ENCODE measurements at regions not wholly inside any gene's neighbourhood (a gene's known extent, or its start where the extent isn't known, plus 50 kb on each side); places are given as distances from the start of the nearest gene placed in this dataset.

DNA sequence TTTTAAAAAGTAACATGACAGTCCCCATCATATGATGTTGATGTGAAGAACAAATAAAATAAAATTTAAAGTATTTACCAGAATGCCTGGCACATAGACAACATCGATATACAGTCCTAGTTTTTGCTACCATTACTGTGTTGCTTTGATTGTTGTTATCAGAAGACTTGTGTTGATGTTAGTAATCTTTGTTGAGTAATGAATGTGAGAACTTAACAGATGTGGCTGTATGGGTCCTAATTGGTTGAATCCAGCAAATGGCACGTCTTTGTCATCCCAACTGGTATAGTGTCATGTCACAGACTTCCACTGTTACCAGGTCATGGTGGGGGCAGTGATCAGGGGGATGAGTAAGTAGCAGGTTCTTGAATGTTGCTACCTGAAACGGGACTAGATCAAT, 1151.4 kb upstream of the CDH8 start:
- DNase-seq, result no peak
- H3K36me3 ChIP-seq, result no peaks in the 10 kb centered on the region
- H3K27ac ChIP-seq, result no peak overlapping the region
- H3K4me1 ChIP-seq, result no peaks in the 10 kb centered on the region
- H3K4me3 ChIP-seq, result no peak overlapping the region
- H3K9me3 ChIP-seq, result no peaks in the 10 kb centered on the region
- intact Hi-C loops (cut with DNase I), result no loop called here
- no peaks in the 10 kb centered on the region for H3K27me3 ChIP-seq
- H3K9ac ChIP-seq (ENCODE audit: low read depth in 2 of 2, low read length in 2 of 2), result no peak overlapping the region
- TF ChIP-seq CTCF (IDR thresholded peaks at IDR 0.05), result no peak

DNA sequence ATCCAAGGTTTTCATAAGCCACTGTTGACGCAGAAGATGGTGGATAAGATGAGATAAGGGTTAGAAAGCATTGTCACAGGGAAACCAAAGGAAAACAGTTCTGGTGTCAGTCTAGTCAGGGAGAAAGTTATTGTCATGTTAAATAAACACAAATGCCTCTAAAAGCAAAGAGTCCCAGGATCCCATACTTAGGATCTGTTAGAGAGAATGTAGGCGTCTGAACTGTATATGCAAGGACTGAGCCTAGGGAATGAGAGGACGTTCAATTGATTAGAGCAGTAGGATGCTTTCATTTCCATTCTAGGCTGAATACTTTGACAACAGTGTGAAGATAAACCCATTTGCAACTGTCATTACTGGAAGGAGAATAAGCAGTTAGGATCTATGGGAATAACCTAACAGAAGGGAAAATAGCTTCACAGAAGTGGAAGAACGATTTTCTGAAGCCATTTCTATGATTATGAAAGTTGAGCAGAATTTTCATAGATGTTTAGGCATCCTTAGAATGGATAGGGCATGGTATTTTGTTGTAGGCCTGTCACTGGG, 1149.1 kb upstream of the CDH8 start:
- DNase-seq, result no peak
- no peaks in the 10 kb centered on the region for H3K27me3 ChIP-seq
- H3K4me1 ChIP-seq, result no peaks in the 10 kb centered on the region
- H3K36me3 ChIP-seq, result no peaks in the 10 kb centered on the region
- no peak overlapping the region for H3K4me3 ChIP-seq
- no peak for TF ChIP-seq CTCF (IDR thresholded peaks at IDR 0.05)
- intact Hi-C loops (cut with DNase I), result no loop called here
- no peaks in the 10 kb centered on the region for H3K9me3 ChIP-seq
- no peak overlapping the region for H3K27ac ChIP-seq
- no peak overlapping the region for H3K9ac ChIP-seq (ENCODE audit: low read depth in 2 of 2, low read length in 2 of 2)

- Histone ChIP-seq H3K9ac (ENCODE audit: low read depth in 2 of 2, low read length in 2 of 2) (no peak overlapping the region), H3K27me3 (no peaks in the 10 kb centered on the region), H3K27ac (no peak overlapping the region), H3K9me3 (no peaks in the 10 kb centered on the region), H3K36me3 (no peaks in the 10 kb centered on the region), H3K4me3 (no peak overlapping the region), H3K4me1 (no peaks in the 10 kb centered on the region)
- DNase-seq, result no peak
- no peak for TF ChIP-seq CTCF (IDR thresholded peaks at IDR 0.05)
- intact Hi-C loops (cut with DNase I), result no loop called here
Measured at GRCh38 chr16:63183743-63184142, 1147.5 kb upstream of the CDH8 start.

DNA sequence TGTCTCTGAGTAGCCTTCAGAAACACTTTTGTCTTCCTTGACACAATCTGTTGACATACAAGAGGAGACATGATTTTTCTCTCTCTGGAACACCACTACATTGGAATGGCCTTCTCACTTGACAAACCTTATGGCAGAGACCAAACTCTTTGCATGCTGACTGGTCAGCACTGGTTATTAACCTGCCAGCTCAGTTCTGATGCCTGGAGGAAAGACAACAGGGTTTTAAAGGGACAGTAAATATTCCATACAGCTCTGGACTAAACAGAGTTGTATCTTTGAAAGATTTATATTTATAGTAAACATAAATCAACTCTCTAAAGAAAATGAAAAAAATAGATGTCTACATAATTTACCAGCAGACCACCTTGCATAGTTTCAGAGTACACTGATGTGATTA, 1139.1 kb upstream of the CDH8 start:
- intact Hi-C loops (cut with DNase I), result no loop called here
- Histone ChIP-seq H3K27ac (no peak overlapping the region), H3K36me3 (no peaks in the 10 kb centered on the region), H3K9ac (ENCODE audit: low read depth in 2 of 2, low read length in 2 of 2) (no peak overlapping the region), H3K4me1 (no peaks in the 10 kb centered on the region), H3K27me3 (no peaks in the 10 kb centered on the region), H3K9me3 (no peaks in the 10 kb centered on the region), H3K4me3 (no peak overlapping the region)
- TF ChIP-seq CTCF (IDR thresholded peaks at IDR 0.05), result no peak
- no peak for DNase-seq

DNA sequence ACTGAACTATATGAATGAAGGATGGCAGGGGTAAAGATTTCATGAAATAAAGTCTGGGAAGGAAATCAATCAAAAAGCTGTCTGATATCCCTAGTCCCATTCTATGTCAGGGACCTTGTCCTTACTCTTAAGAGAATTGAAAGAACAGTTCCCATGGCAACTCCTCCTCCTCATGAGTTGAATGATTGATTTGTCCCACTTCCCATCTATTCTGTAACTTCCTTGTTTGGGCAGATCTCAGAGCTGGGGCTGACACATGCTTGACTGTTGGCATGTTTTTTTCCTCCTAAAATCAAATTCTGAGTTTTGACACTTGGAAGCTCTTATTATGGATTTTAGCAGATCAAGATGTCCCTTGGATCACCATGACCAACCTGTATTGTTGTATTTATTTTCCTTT, 1138.6 kb upstream of the CDH8 start:
- no peaks in the 10 kb centered on the region for H3K4me1 ChIP-seq
- intact Hi-C loops (cut with DNase I), result no loop called here
- H3K9me3 ChIP-seq, result no peaks in the 10 kb centered on the region
- no peak for DNase-seq
- no peak overlapping the region for H3K27ac ChIP-seq
- no peak overlapping the region for H3K4me3 ChIP-seq
- H3K36me3 ChIP-seq, result no peaks in the 10 kb centered on the region
- no peaks in the 10 kb centered on the region for H3K27me3 ChIP-seq
- TF ChIP-seq CTCF (IDR thresholded peaks at IDR 0.05), result no peak
- no peak overlapping the region for H3K9ac ChIP-seq (ENCODE audit: low read depth in 2 of 2, low read length in 2 of 2)

DNA sequence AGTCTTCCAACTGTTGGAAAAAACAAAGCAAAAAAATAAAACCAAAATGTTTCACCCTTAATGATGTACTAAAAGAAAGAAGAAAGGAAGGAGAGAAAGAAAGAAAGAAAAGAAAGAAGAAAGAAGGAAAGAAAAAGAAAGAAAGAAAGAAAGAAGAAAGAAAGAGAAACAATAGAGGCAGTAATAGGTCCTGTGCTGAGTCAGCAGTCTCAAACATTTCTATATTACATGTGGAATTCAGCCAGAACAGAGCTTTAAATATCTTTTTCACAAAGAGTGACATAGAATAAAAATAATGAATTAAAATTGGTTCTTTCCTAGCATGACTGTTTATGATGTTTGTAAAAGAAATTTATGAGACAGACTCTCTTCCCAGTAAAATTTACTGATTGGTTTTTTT, 1135.3 kb upstream of the CDH8 start:
- H3K36me3 ChIP-seq, result no peaks in the 10 kb centered on the region
- no peak for TF ChIP-seq CTCF (IDR thresholded peaks at IDR 0.05)
- no peak overlapping the region for H3K9ac ChIP-seq (ENCODE audit: low read depth in 2 of 2, low read length in 2 of 2)
- intact Hi-C loops (cut with DNase I), result no loop called here
- no peaks in the 10 kb centered on the region for H3K4me1 ChIP-seq
- H3K4me3 ChIP-seq, result no peak overlapping the region
- no peak for DNase-seq
- no peak overlapping the region for H3K27ac ChIP-seq
- H3K9me3 ChIP-seq, result no peaks in the 10 kb centered on the region
- H3K27me3 ChIP-seq, result no peaks in the 10 kb centered on the region

Data from colonic mucosa (tissue), 4 donors.